Spleen (tissue), 7 donors: ENCODE measurements at regions not wholly inside any gene's neighbourhood (a gene's known extent, or its start where the extent isn't known, plus 50 kb on each side); places are given as distances from the start of the nearest gene placed in this dataset.

Source experiments
- POLR2A ChIP-seq, 3 donors: fragments of 450-650 bp; IDR thresholded peaks; one replicate each; pipeline ENCODE4 v1.5.1; 2017; ENCODE audit warnings: antibody characterized with exemption in 3 of 3, mild to moderate bottlenecking in 1 of 3
- TF ChIP-seq, protein P1 (sequence below), 11 experiments: fragments of 200-600 bp in 7 of 11; fragments of 450-650 bp in 4 of 11; sonication (generic) in 4 of 11; IDR thresholded peaks in 8 of 11; conservative IDR thresholded peaks in 3 of 11; 1 replicate in 7 of 11; 2 replicates in 4 of 11; pipeline versions ENCODE4 v1.4.0 to v1.8.0; 2016 to 2021; ENCODE audit warnings: antibody characterized with exemption in 11 of 11, inconsistent platforms in 4 of 11, mild to moderate bottlenecking in 1 of 11
- donor health status: DM: no; HTN: no; CAD: no; lungs with moderate emphysema.
- donor health status: DM: no; HTN: no; CAD: no.
- donor health status: DM: no; HTN: no; CAD: no.

- TF ChIP-seq, protein P1, sequence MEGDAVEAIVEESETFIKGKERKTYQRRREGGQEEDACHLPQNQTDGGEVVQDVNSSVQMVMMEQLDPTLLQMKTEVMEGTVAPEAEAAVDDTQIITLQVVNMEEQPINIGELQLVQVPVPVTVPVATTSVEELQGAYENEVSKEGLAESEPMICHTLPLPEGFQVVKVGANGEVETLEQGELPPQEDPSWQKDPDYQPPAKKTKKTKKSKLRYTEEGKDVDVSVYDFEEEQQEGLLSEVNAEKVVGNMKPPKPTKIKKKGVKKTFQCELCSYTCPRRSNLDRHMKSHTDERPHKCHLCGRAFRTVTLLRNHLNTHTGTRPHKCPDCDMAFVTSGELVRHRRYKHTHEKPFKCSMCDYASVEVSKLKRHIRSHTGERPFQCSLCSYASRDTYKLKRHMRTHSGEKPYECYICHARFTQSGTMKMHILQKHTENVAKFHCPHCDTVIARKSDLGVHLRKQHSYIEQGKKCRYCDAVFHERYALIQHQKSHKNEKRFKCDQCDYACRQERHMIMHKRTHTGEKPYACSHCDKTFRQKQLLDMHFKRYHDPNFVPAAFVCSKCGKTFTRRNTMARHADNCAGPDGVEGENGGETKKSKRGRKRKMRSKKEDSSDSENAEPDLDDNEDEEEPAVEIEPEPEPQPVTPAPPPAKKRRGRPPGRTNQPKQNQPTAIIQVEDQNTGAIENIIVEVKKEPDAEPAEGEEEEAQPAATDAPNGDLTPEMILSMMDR (IDR thresholded peaks at IDR 0.05 in 8 of 11, conservative IDR thresholded peaks at IDR 0.05 in 3 of 11) = no peak
- TF ChIP-seq POLR2A (IDR thresholded peaks at IDR 0.05) = no peak
Measured at GRCh38 chr3:144364737-144365136, 393.1 kb downstream of the DIPK2A start.
